ENCODE measurements at regions not wholly inside any gene's neighbourhood (a gene's known extent, or its start where the extent isn't known, plus 50 kb on each side); places are given as distances from the start of the nearest gene placed in this dataset.

GRCh38 chr1:168370586-168370985 is 89.9 kb downstream of the TBX19 start:
- no peak for TF ChIP-seq CTCF (IDR thresholded peaks at IDR 0.05)
- no peak for TF ChIP-seq POLR2AphosphoS5 (IDR thresholded peaks at IDR 0.05)

Data from upper lobe of left lung (tissue), 4 donors.